ENCODE measurements at regions not wholly inside any gene's neighbourhood (a gene's known extent, or its start where the extent isn't known, plus 50 kb on each side); places are given as distances from the start of the nearest gene placed in this dataset.

- TF ChIP-seq TAF1 (IDR thresholded peaks at IDR 0.05; ENCODE audit: borderline replicate concordance, insufficient read depth, low read length) (no peak), POLR2AphosphoS5 (IDR thresholded peaks at IDR 0.05; ENCODE audit: low read depth, low read length) (no peak), FOXP2 (optimal IDR thresholded peaks at IDR 0.05; ENCODE audit: borderline replicate concordance, extremely low read depth, extremely low read length, insufficient read depth) (no peak), REST (IDR thresholded peaks at IDR 0.05; ENCODE audit: insufficient read depth in 1 of 2, low read depth in 2 of 2, low read length in 2 of 2) (no peak), SIN3A (IDR thresholded peaks at IDR 0.05; ENCODE audit: borderline replicate concordance, insufficient read depth, low read length) (no peak)
These were observed 267.2 kb upstream of the DIO3 start for GRCh38 chr14:101294136-101294535.

- TF ChIP-seq SIN3A (IDR thresholded peaks at IDR 0.05; ENCODE audit: borderline replicate concordance, insufficient read depth, low read length), result no peak
- TF ChIP-seq REST (IDR thresholded peaks at IDR 0.05; ENCODE audit: insufficient read depth in 1 of 2, low read depth in 2 of 2, low read length in 2 of 2), result no peak
These were observed 260.3 kb upstream of the DIO3 start for GRCh38 chr14:101301011-101301410.

DNA sequence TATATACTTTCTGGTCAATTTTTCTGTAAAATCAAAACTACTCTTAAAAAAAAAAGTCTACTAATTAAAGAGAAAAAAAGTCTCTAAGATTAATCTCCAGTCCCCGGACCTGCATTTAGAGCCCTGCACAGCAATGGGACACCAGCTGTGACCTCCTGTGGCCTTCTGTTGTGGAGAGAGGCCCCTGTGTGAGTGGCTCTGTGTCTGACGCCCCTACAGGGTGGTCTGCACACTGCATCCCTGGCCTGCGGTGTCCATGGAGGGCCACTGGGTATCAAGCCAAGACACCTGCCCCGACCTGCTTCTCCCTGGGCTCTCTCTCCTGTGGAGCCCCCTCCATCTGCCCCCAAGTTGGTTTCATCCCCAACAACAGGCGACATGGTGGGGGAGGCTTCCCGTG is 248.0 kb upstream of the DIO3 start:
- no peak for TF ChIP-seq POLR2AphosphoS5 (IDR thresholded peaks at IDR 0.05; ENCODE audit: low read depth, low read length)
- no peak for TF ChIP-seq SIN3A (IDR thresholded peaks at IDR 0.05; ENCODE audit: borderline replicate concordance, insufficient read depth, low read length)
- no peak for TF ChIP-seq REST (IDR thresholded peaks at IDR 0.05; ENCODE audit: insufficient read depth in 1 of 2, low read depth in 2 of 2, low read length in 2 of 2)
- no peak for TF ChIP-seq TAF1 (IDR thresholded peaks at IDR 0.05; ENCODE audit: borderline replicate concordance, insufficient read depth, low read length)
- no peak for TF ChIP-seq FOXP2 (optimal IDR thresholded peaks at IDR 0.05; ENCODE audit: borderline replicate concordance, extremely low read depth, extremely low read length, insufficient read depth)

GRCh38 chr14:101315802-101316296 is 245.4 kb upstream of the DIO3 start:
- TF ChIP-seq POLR2AphosphoS5 (IDR thresholded peaks at IDR 0.05; ENCODE audit: low read depth, low read length) (no peak), SIN3A (IDR thresholded peaks at IDR 0.05; ENCODE audit: borderline replicate concordance, insufficient read depth, low read length) (no peak), REST (IDR thresholded peaks at IDR 0.05; ENCODE audit: insufficient read depth in 1 of 2, low read depth in 2 of 2, low read length in 2 of 2) (no peak), TAF1 (IDR thresholded peaks at IDR 0.05; ENCODE audit: borderline replicate concordance, insufficient read depth, low read length) (no peak), FOXP2 (optimal IDR thresholded peaks at IDR 0.05; ENCODE audit: borderline replicate concordance, extremely low read depth, extremely low read length, insufficient read depth) (no peak)

- no peak for TF ChIP-seq SIN3A (IDR thresholded peaks at IDR 0.05; ENCODE audit: borderline replicate concordance, insufficient read depth, low read length)
- TF ChIP-seq FOXP2 (optimal IDR thresholded peaks at IDR 0.05; ENCODE audit: borderline replicate concordance, extremely low read depth, extremely low read length, insufficient read depth), result no peak
These were observed 243.0 kb upstream of the DIO3 start for GRCh38 chr14:101318271-101318670.

All from PFSK-1 (cell line).